ENCODE measurements at regions not wholly inside any gene's neighbourhood (a gene's known extent, or its start where the extent isn't known, plus 50 kb on each side); places are given as distances from the start of the nearest gene placed in this dataset.

GRCh38 chr15:98427321-98427720 lies 221.0 kb upstream of the IGF1R start:
- TF ChIP-seq EZH2 (IDR thresholded peaks at IDR 0.05; ENCODE audit: insufficient read depth, poor library complexity, severe bottlenecking) (no peak), EZH2phosphoT487 (IDR thresholded peaks at IDR 0.05; ENCODE audit: insufficient read depth, low read depth) (no peak)
